ENCODE measurements at regions not wholly inside any gene's neighbourhood (a gene's known extent, or its start where the extent isn't known, plus 50 kb on each side); places are given as distances from the start of the nearest gene placed in this dataset.

GRCh38 chr7:16034353-16034752, 347.9 kb upstream of the MEOX2 start:
- H3K9me3 ChIP-seq (ENCODE audit: control insufficient read depth, insufficient read depth, low read depth, low read length): no peaks in the 10 kb centered on the region
- H3K36me3 ChIP-seq (ENCODE audit: control insufficient read depth, insufficient read depth, low read length): no peaks in the 10 kb centered on the region
- no peak overlapping the region for H3K27ac ChIP-seq (ENCODE audit: low read length)
- H3K4me1 ChIP-seq (ENCODE audit: control insufficient read depth, insufficient read depth, low read length): no peaks in the 10 kb centered on the region
- ATAC-seq (no peak), DNase-seq (ENCODE audit: low read depth, low spot score) (no peak)
- no TSS peak for BruUV-seq (replicated peaks)
- in situ Hi-C loops (cut with HindIII; ENCODE audit: low pct_unique_long_range_greater_than_20kb, low sequenced_read_pairs): no loop called here
- ChIA-PET POLR2A (no interaction called here), CTCF (no interaction called here)
- H3K4me3 ChIP-seq (ENCODE audit: low read depth in 2 of 2, low read length in 2 of 2): no peak overlapping the region
- TF ChIP-seq SIN3A (IDR thresholded peaks at IDR 0.05; ENCODE audit: borderline replicate concordance, insufficient read depth, low read depth, low read length) (no peak), TCF7L2 (IDR thresholded peaks at IDR 0.05; ENCODE audit: low read depth, low read length) (no peak), REST (IDR thresholded peaks at IDR 0.05; ENCODE audit: insufficient read depth in 1 of 2, low read depth in 2 of 2, low read length in 1 of 2) (no peak), POLR2AphosphoS5 (IDR thresholded peaks at IDR 0.05; ENCODE audit: low read depth, low read length) (no peak), CTCF (IDR thresholded peaks at IDR 0.05) (no peak)
- no peaks in the 10 kb centered on the region for H3K27me3 ChIP-seq (ENCODE audit: control insufficient read depth, insufficient read depth, low read length)
- intact Hi-C loops (cut with micrococcal nuclease; ENCODE audit: unreplicated experiment): no loop called here

GRCh38 chr7:16033233-16033632, 346.8 kb upstream of the MEOX2 start:
- no peaks in the 10 kb centered on the region for H3K36me3 ChIP-seq (ENCODE audit: control insufficient read depth, insufficient read depth, low read length)
- H3K9me3 ChIP-seq (ENCODE audit: control insufficient read depth, insufficient read depth, low read depth, low read length): no peaks in the 10 kb centered on the region
- H3K4me3 ChIP-seq (ENCODE audit: low read depth in 2 of 2, low read length in 2 of 2): no peak overlapping the region
- no peak for DNase-seq (ENCODE audit: low read depth, low spot score)
- no peaks in the 10 kb centered on the region for H3K4me1 ChIP-seq (ENCODE audit: control insufficient read depth, insufficient read depth, low read length)
- no peak for TF ChIP-seq TCF7L2 (IDR thresholded peaks at IDR 0.05; ENCODE audit: low read depth, low read length)
- TF ChIP-seq REST (IDR thresholded peaks at IDR 0.05; ENCODE audit: insufficient read depth in 1 of 2, low read depth in 2 of 2, low read length in 1 of 2): no peak
- no peak for TF ChIP-seq SIN3A (IDR thresholded peaks at IDR 0.05; ENCODE audit: borderline replicate concordance, insufficient read depth, low read depth, low read length)
- TF ChIP-seq POLR2AphosphoS5 (IDR thresholded peaks at IDR 0.05; ENCODE audit: low read depth, low read length): no peak
- no peak for TF ChIP-seq CTCF (IDR thresholded peaks at IDR 0.05)
- H3K27me3 ChIP-seq (ENCODE audit: control insufficient read depth, insufficient read depth, low read length): no peaks in the 10 kb centered on the region
- ChIA-PET POLR2A (no interaction called here), CTCF (no interaction called here)
- BruUV-seq (replicated peaks): no TSS peak
- in situ Hi-C loops (cut with HindIII; ENCODE audit: low pct_unique_long_range_greater_than_20kb, low sequenced_read_pairs): no loop called here
- intact Hi-C loops (cut with micrococcal nuclease; ENCODE audit: unreplicated experiment): no loop called here
- no peak overlapping the region for H3K27ac ChIP-seq (ENCODE audit: low read length)
- ATAC-seq: no peak

All from Panc1 (cell line).